ENCODE measurements at regions not wholly inside any gene's neighbourhood (a gene's known extent, or its start where the extent isn't known, plus 50 kb on each side); places are given as distances from the start of the nearest gene placed in this dataset.

DNA sequence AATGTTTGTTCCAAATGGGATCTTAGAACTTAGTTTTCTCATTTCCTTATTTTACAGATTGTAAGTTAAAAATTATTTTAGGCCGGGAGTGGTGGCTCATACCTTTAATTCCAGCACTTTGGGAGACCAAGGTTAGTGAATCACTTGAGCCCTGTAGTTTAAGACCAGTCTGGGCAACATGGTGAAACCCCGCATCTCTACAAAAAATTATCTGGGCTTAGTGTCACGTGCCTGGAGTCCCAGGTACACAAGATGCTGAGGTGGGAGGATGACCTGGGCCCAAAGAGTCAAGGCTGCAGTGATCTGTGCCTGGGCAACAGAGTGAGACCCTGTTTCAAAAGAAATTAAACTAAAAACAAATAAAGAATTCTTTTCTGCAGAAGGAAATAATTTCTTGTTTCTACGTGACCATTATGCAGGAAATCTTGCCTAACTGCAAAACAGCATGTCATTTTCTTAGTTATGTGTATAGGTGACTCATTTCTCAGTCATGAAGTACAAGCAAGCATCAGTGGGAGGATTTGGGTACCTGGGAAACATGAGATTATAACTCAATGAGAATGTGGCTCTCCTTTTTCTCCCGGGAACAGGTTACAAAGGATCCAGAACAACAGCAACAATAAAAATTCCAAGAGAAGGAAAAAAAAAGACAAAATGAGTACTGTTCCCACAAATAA, 375.1 kb upstream of the ST8SIA4 start:
- TF ChIP-seq CTCF (conservative IDR thresholded peaks at IDR 0.05; ENCODE audit: low read length) = no peak
- no peak for TF ChIP-seq EZH2phosphoT487 (IDR thresholded peaks at IDR 0.05; ENCODE audit: borderline replicate concordance, low read depth, low read length)

All from OCI-LY7 (cell line).